ENCODE measurements at regions not wholly inside any gene's neighbourhood (a gene's known extent, or its start where the extent isn't known, plus 50 kb on each side); places are given as distances from the start of the nearest gene placed in this dataset.

DNA sequence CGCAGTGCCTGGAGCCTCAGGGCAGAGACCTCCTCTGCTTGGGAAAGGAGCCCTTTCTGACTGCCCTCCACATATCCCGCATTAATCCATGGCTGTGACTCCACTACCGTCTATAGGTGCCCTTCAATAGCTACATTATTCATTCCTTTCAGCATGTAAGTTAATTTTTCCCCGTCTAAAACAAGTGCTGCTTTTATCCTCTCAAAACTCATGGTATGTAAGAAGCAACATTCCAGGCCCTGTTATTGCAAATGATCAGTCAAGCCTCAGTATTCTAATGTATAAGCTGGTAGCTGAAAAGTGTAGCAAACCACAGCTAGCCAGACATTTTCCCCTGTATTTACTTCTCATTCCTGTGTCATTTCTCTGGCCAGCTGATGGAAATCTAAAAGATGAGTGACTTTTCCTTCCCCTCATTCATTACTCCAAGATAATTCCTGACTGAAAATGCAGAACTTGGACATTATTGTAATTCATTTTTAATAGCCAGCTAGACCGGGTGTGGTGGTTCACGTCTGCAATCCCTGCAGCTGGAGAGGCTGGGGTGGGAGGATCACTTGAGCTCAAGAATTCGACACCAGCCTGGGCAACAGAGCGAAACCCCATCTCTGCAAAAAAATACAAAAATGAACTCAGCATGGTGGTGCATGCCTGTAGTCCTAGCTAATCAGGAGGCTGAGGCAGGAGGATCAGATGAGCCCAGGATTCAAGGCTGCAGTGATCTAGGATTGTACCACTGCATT lies 88.5 kb upstream of the SOD1 start:
- Histone ChIP-seq H3K9me3 (ENCODE audit: insufficient read depth, low read depth, low read length) (peaks cover 4% of the 10 kb centered on the region), H3K4me3 (ENCODE audit: insufficient read depth, low read depth, low read length) (no peak overlapping the region), H3K27ac (ENCODE audit: low read depth, low read length) (no peak overlapping the region), H3K4me2 (ENCODE audit: low read length) (no peak overlapping the region), H4K20me1 (ENCODE audit: insufficient read depth, low read length) (no peaks in the 10 kb centered on the region), H3K4me1 (ENCODE audit: insufficient read depth, low read length) (no peaks in the 10 kb centered on the region), H3K9ac (ENCODE audit: low read length) (no peak overlapping the region), H2AFZ (ENCODE audit: low read depth, low read length) (no peak overlapping the region), H3K27me3 (ENCODE audit: insufficient read depth, low read length) (no peaks in the 10 kb centered on the region), H3K36me3 (ENCODE audit: insufficient read depth, low read length) (no peaks in the 10 kb centered on the region), H3K79me2 (ENCODE audit: insufficient read depth, low read length) (no peaks in the 10 kb centered on the region)
- peaks cover 13% of the 10 kb centered on the region for H3K4me1 Mint-ChIP-seq (ENCODE audit: low read depth, unreplicated experiment)
- TF ChIP-seq, protein P1, sequence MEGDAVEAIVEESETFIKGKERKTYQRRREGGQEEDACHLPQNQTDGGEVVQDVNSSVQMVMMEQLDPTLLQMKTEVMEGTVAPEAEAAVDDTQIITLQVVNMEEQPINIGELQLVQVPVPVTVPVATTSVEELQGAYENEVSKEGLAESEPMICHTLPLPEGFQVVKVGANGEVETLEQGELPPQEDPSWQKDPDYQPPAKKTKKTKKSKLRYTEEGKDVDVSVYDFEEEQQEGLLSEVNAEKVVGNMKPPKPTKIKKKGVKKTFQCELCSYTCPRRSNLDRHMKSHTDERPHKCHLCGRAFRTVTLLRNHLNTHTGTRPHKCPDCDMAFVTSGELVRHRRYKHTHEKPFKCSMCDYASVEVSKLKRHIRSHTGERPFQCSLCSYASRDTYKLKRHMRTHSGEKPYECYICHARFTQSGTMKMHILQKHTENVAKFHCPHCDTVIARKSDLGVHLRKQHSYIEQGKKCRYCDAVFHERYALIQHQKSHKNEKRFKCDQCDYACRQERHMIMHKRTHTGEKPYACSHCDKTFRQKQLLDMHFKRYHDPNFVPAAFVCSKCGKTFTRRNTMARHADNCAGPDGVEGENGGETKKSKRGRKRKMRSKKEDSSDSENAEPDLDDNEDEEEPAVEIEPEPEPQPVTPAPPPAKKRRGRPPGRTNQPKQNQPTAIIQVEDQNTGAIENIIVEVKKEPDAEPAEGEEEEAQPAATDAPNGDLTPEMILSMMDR (IDR thresholded peaks at IDR 0.05; ENCODE audit: insufficient read depth, low read depth, low read length): no peak
- no peak for TF ChIP-seq EZH2 (IDR thresholded peaks at IDR 0.05; ENCODE audit: insufficient read depth, low read length)
- FAIRE-seq: no peak
- H3K27ac Mint-ChIP-seq (ENCODE audit: unreplicated experiment): no peak overlapping the region
- H3K4me3 Mint-ChIP-seq (ENCODE audit: unreplicated experiment): no peak overlapping the region
- H3K27me3 Mint-ChIP-seq (ENCODE audit: low read depth, unreplicated experiment): peaks cover 2% of the 10 kb centered on the region
- no peaks in the 10 kb centered on the region for H3K36me3 Mint-ChIP-seq (ENCODE audit: low read depth, unreplicated experiment)
- H3K9me3 Mint-ChIP-seq (ENCODE audit: unreplicated experiment): peaks cover 5% of the 10 kb centered on the region
- DNase-seq (ENCODE audit: low read depth): peak; percentile 24

DNA sequence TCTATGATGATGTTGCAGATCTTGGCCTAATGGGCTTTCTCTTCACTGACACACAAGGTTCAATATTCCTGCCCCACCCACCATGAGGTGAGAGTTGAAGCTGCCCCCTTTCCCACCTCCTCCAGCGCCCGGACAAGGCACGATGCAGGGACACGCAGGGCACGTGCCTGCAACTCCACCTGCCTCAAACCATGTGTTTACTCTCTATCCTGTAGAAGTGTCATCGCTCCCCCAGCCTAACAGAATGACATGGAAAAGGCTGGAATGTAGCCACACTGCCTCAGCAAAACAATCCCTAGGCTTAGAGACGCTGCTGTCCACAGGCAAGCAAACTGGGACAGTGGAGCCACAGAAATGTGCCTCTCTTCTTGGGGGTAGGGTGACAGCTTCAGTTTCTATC lies 92.9 kb upstream of the SOD1 start:
- no peaks in the 10 kb centered on the region for H3K36me3 ChIP-seq (ENCODE audit: insufficient read depth, low read length)
- Mint-ChIP-seq H3K4me3 (ENCODE audit: unreplicated experiment) (no peak overlapping the region), H3K27me3 (ENCODE audit: low read depth, unreplicated experiment) (peaks cover 2% of the 10 kb centered on the region), H3K9me3 (ENCODE audit: unreplicated experiment) (no peaks in the 10 kb centered on the region), H3K36me3 (ENCODE audit: low read depth, unreplicated experiment) (no peaks in the 10 kb centered on the region), H3K27ac (ENCODE audit: unreplicated experiment) (peak overlapping the region; percentile 15), H3K4me1 (ENCODE audit: low read depth, unreplicated experiment) (peaks cover 18% of the 10 kb centered on the region)
- H3K4me2 ChIP-seq (ENCODE audit: low read length): no peak overlapping the region
- FAIRE-seq (no peak), DNase-seq (ENCODE audit: low read depth) (no peak)
- H3K9me3 ChIP-seq (ENCODE audit: insufficient read depth, low read depth, low read length): no peaks in the 10 kb centered on the region
- no peak overlapping the region for H3K4me3 ChIP-seq (ENCODE audit: insufficient read depth, low read depth, low read length)
- H3K27ac ChIP-seq (ENCODE audit: low read depth, low read length): no peak overlapping the region
- peaks cover 3% of the 10 kb centered on the region for H3K4me1 ChIP-seq (ENCODE audit: insufficient read depth, low read length)
- no peak overlapping the region for H2AFZ ChIP-seq (ENCODE audit: low read depth, low read length)
- TF ChIP-seq, protein P1 (IDR thresholded peaks at IDR 0.05; ENCODE audit: insufficient read depth, low read depth, low read length): no peak
- no peak for TF ChIP-seq EZH2 (IDR thresholded peaks at IDR 0.05; ENCODE audit: insufficient read depth, low read length)
- H3K79me2 ChIP-seq (ENCODE audit: insufficient read depth, low read length): no peaks in the 10 kb centered on the region
- no peak overlapping the region for H3K9ac ChIP-seq (ENCODE audit: low read length)
- H3K27me3 ChIP-seq (ENCODE audit: insufficient read depth, low read length): no peaks in the 10 kb centered on the region
- H4K20me1 ChIP-seq (ENCODE audit: insufficient read depth, low read length): no peaks in the 10 kb centered on the region

DNA sequence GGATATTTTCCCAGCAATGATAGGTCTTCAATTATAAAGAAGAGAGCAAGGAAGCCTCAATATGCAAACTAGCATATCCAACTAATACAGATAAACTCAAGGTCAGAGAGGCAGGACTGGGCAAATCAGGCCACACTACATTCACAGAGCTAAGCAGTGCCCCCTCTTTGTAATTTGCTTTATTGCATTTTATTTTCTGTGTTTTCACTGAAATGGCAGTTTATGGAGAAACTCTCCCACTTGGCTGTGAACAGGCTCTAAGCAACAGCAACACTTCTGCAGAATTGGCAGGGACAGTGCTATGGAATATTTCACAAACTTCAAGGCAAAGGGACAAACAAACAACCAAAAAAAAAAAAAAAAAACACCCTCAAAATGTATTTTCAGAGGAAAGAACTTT lies 93.4 kb upstream of the SOD1 start:
- no peak for FAIRE-seq

More for the DNA sequence above, 93.4 kb upstream of the SOD1 start:
- peaks cover 2% of the 10 kb centered on the region for H3K27me3 Mint-ChIP-seq (ENCODE audit: low read depth, unreplicated experiment)
- H3K4me3 Mint-ChIP-seq (ENCODE audit: unreplicated experiment): no peak overlapping the region
- no peak for DNase-seq (ENCODE audit: low read depth)
- H3K4me1 ChIP-seq (ENCODE audit: insufficient read depth, low read length): peaks cover 3% of the 10 kb centered on the region
- no peak for TF ChIP-seq EZH2 (IDR thresholded peaks at IDR 0.05; ENCODE audit: insufficient read depth, low read length)
- TF ChIP-seq, protein P1 (IDR thresholded peaks at IDR 0.05; ENCODE audit: insufficient read depth, low read depth, low read length): no peak
- no peaks in the 10 kb centered on the region for H3K27me3 ChIP-seq (ENCODE audit: insufficient read depth, low read length)
- no peak overlapping the region for H3K27ac Mint-ChIP-seq (ENCODE audit: unreplicated experiment)
- H3K36me3 Mint-ChIP-seq (ENCODE audit: low read depth, unreplicated experiment): no peaks in the 10 kb centered on the region
- no peaks in the 10 kb centered on the region for H4K20me1 ChIP-seq (ENCODE audit: insufficient read depth, low read length)
- peaks cover 16% of the 10 kb centered on the region for H3K4me1 Mint-ChIP-seq (ENCODE audit: low read depth, unreplicated experiment)
- no peaks in the 10 kb centered on the region for H3K79me2 ChIP-seq (ENCODE audit: insufficient read depth, low read length)
- H2AFZ ChIP-seq (ENCODE audit: low read depth, low read length): no peak overlapping the region
- no peaks in the 10 kb centered on the region for H3K9me3 Mint-ChIP-seq (ENCODE audit: unreplicated experiment)
- no peak overlapping the region for H3K27ac ChIP-seq (ENCODE audit: low read depth, low read length)
- no peak overlapping the region for H3K4me3 ChIP-seq (ENCODE audit: insufficient read depth, low read depth, low read length)
- no peaks in the 10 kb centered on the region for H3K9me3 ChIP-seq (ENCODE audit: insufficient read depth, low read depth, low read length)
- no peak overlapping the region for H3K9ac ChIP-seq (ENCODE audit: low read length)
- H3K4me2 ChIP-seq (ENCODE audit: low read length): no peak overlapping the region
- H3K36me3 ChIP-seq (ENCODE audit: insufficient read depth, low read length): no peaks in the 10 kb centered on the region

All from astrocyte (in vitro differentiated cells and primary cell).